GM12865 (cell line): ENCODE measurements at regions not wholly inside any gene's neighbourhood (a gene's known extent, or its start where the extent isn't known, plus 50 kb on each side); places are given as distances from the start of the nearest gene placed in this dataset.
"Not testable (repeated sequence)": the region's sequence is repeated elsewhere in the genome, so short reads cannot be mapped to it uniquely, and the experiment has no call there.

Source experiments
- DNase-seq: peaks from one replicate; pipeline ENCODE4 v3.0.0; 2010; ENCODE audit warnings: low read depth
- H3K4me3 ChIP-seq: 2 replicates; pipeline ENCODE4 v1.5.1; 2011; ENCODE audit warnings: mild to moderate bottlenecking, low read depth, low read length, control low read depth
- TF ChIP-seq, protein P1 (sequence below): IDR thresholded peaks from 2 replicates; pipeline ENCODE4 v1.5.1; 2011; ENCODE audit warnings: low read length, control low read depth, low read depth, inconsistent platforms; ENCODE audit not compliant: insufficient read depth; ENCODE audit errors: missing control alignments

DNA sequence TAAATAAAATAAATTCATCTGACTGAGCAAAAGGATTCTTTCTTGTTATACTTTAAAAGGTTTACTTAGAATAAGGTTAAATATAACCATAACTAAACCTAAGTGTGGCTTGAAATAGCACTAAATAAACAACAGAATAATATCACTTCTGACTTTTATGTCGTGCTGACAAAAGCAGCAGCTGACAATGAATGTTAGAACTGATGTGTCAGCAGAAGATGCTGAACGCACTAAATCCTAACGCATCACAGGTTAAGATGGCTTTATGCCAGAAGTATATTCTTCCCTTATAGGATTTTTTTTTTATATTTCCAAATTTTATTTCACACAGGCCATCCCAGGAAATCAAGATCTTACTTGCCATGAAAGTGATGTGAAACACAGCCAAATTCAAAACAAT is 558.3 kb upstream of the NBEA start:
- no peak for DNase-seq
- TF ChIP-seq, protein P1, sequence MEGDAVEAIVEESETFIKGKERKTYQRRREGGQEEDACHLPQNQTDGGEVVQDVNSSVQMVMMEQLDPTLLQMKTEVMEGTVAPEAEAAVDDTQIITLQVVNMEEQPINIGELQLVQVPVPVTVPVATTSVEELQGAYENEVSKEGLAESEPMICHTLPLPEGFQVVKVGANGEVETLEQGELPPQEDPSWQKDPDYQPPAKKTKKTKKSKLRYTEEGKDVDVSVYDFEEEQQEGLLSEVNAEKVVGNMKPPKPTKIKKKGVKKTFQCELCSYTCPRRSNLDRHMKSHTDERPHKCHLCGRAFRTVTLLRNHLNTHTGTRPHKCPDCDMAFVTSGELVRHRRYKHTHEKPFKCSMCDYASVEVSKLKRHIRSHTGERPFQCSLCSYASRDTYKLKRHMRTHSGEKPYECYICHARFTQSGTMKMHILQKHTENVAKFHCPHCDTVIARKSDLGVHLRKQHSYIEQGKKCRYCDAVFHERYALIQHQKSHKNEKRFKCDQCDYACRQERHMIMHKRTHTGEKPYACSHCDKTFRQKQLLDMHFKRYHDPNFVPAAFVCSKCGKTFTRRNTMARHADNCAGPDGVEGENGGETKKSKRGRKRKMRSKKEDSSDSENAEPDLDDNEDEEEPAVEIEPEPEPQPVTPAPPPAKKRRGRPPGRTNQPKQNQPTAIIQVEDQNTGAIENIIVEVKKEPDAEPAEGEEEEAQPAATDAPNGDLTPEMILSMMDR = no peak
- H3K4me3 ChIP-seq = no peak overlapping the region

DNA sequence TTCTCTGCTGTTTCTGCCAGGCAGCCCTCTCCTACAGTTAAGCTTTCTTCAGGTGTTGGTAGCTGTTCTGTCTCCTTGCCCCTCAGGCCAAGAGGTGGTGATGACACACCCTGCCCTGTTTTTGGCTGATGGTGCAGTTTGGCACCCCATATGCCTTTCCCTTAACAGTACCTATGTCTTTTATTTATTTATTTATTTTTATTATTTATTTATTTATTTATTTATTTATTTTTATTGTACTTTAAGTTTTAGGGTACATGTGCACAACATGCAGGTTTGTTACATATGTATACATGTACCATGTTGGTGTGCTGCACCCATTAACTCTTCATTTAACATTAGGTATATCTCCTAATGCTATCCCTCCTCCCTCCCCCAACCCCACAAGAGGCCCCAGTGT is 555.8 kb upstream of the NBEA start:
- H3K4me3 ChIP-seq, DNase-seq: not testable (repeated sequence)

DNA sequence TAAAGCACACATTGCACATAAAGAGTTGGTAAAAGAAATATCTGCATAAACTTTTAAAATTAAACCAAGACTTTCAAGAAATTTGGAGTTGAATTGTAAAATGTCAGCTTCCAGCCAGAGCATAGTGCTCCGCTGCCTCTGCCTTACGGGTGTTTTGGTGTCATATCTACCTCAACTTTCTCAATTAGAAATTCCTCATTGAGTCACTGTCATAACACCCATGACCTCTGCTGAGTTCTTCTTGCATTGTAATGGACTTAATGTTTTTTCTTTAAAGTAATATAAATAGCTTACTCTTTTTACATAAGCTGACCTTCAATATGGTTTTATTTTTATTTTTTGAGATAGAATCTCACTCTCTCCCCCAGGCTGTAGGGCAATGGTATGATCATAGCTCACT is 551.0 kb upstream of the NBEA start:
- no peak for DNase-seq
- TF ChIP-seq, protein P1 = no peak
- no peak overlapping the region for H3K4me3 ChIP-seq

GRCh38 chr13:34401696-34402095 is 540.4 kb upstream of the NBEA start:
- DNase-seq = no peak
- TF ChIP-seq, protein P1 = no peak
- no peak overlapping the region for H3K4me3 ChIP-seq

DNA sequence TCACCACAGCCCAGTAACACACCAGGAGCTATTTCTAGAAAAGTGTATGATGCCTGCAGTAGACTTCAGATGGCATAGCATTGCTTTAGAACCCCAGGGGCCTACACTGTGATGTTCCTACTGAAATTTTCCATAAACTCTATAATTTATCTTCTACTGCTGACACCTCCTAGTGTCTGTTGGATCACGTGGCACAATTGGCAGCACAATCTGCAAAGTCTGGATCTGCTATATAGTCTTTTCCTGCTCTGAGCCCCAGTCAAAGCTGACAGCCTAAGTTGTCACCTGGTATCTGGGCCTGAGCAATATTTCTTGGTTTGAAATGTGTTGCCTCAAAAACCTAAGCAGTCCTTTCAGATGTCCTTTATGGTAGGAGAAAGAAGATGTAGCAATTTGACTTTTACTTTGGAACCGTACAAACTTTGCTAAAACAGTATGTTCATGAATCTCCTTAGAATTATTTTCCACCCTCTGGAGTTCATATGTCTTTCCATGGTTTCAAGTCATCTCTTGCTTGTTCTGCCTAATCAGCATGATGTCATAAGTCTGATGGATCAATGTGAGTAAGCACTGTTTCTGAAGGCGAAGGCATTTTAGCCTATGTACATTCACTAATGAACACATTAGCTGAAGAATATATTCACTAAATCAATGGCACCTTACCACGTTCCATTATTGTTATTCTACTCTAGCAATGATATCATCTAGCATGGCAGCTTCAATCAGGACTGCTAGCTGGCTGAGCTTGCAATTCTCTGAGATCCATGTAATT is 536.5 kb upstream of the NBEA start:
- no peak for DNase-seq
- no peak overlapping the region for H3K4me3 ChIP-seq
- TF ChIP-seq, protein P1 = no peak

DNA sequence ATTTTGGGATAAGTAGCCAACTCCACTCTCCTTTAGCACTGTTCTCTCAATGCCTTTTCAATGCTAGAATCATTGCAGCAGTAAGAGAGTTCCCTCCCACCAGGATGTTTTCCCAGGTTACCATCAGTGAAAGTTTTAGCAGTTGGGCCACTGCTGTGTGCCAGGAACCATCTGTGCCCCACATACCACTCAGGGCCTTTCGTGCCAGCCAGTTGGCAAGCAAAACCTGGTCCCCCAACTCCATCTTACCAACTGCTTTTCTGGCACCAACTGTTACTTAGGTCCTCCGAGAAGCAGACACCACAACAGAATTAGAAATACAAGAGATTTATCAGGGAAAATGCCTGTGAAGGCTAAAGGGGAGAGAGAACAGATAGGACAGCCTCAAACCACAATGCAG is 533.4 kb upstream of the NBEA start:
- no peak overlapping the region for H3K4me3 ChIP-seq
- TF ChIP-seq, protein P1 = no peak
- DNase-seq = no peak

- H3K4me3 ChIP-seq = no peak overlapping the region
- TF ChIP-seq, protein P1 = no peak
- no peak for DNase-seq
These were observed 532.4 kb upstream of the NBEA start for GRCh38 chr13:34409496-34410182.
